ENCODE measurements at regions not wholly inside any gene's neighbourhood (a gene's known extent, or its start where the extent isn't known, plus 50 kb on each side); places are given as distances from the start of the nearest gene placed in this dataset.
A peak's percentile ranks its signal among the peaks of the same experiment; 100 is the strongest.

DNA sequence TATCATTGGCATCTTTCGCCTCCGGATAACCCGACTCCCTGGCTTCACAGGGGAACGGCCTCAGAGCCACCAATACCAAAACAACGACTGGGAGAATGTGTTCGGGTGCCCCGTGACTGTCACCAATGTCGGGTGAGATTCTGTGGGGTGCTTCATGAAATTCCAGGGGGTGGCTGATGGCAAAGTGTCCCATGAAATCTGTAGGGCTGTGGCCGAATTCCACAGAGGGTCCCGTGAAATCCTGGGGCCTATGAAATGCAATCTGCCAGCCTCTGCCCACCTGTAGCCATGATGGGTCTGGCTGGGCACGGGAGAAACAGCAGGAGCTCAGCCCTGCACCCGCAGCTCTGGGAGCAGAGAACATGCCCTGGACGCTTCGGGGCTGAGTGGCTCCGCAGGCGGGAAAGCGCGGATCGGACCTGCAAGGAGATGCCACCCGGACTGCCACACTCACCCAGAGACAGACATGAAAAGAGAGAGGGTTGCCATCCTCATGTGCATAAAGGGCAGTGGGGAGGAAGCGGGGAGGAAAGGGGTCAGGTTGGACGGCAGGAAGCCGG, 192.4 kb downstream of the OLFM1 start:
- no peak for DNase-seq
- Histone ChIP-seq H3K27ac (no peak overlapping the region), H3K4me1 (peaks cover 4 to 37% (median 23%) of the 10 kb centered on the region in 4 donors), H3K36me3 (no peaks in the 10 kb centered on the region), H3K9me3 (no peaks in the 10 kb centered on the region), H3K27me3 (peaks cover 0 to 75% (median 0%) of the 10 kb centered on the region in 3 donors), H3K4me3 (no peak overlapping the region)
- intact Hi-C loops (cut with DNase I; ENCODE audit: low total_unique reads): no loop called here
- WGBS, 5 donors: 85 to 96% (median 86%) methylated on average over 21 to 23 of the region's 23 CpGs
- TF ChIP-seq, protein P1, sequence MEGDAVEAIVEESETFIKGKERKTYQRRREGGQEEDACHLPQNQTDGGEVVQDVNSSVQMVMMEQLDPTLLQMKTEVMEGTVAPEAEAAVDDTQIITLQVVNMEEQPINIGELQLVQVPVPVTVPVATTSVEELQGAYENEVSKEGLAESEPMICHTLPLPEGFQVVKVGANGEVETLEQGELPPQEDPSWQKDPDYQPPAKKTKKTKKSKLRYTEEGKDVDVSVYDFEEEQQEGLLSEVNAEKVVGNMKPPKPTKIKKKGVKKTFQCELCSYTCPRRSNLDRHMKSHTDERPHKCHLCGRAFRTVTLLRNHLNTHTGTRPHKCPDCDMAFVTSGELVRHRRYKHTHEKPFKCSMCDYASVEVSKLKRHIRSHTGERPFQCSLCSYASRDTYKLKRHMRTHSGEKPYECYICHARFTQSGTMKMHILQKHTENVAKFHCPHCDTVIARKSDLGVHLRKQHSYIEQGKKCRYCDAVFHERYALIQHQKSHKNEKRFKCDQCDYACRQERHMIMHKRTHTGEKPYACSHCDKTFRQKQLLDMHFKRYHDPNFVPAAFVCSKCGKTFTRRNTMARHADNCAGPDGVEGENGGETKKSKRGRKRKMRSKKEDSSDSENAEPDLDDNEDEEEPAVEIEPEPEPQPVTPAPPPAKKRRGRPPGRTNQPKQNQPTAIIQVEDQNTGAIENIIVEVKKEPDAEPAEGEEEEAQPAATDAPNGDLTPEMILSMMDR (IDR thresholded peaks at IDR 0.05): no peak
- TF ChIP-seq POLR2AphosphoS5 (IDR thresholded peaks at IDR 0.05) (no peak), EP300 (IDR thresholded peaks at IDR 0.05) (no peak), POLR2A (IDR thresholded peaks at IDR 0.05) (no peak)

- Histone ChIP-seq H3K27me3 (peaks cover 0 to 68% (median 0%) of the 10 kb centered on the region in 3 donors), H3K4me1 (peaks cover 4 to 32% (median 18%) of the 10 kb centered on the region in 4 donors), H3K36me3 (no peaks in the 10 kb centered on the region), H3K4me3 (no peak overlapping the region), H3K27ac (no peak overlapping the region), H3K9me3 (no peaks in the 10 kb centered on the region)
- no peak for DNase-seq
- WGBS, 5 donors: 67 to 82% (median 72%) methylated on average over 12 of the region's 12 CpGs
- TF ChIP-seq, protein P1 (IDR thresholded peaks at IDR 0.05): no peak
- TF ChIP-seq EP300 (IDR thresholded peaks at IDR 0.05) (no peak), POLR2A (IDR thresholded peaks at IDR 0.05) (no peak), POLR2AphosphoS5 (IDR thresholded peaks at IDR 0.05) (no peak)
- intact Hi-C loops (cut with DNase I; ENCODE audit: low total_unique reads): no loop called here
Observed at GRCh38 chr9:135280666-135281065, 193.2 kb downstream of the OLFM1 start.

DNA sequence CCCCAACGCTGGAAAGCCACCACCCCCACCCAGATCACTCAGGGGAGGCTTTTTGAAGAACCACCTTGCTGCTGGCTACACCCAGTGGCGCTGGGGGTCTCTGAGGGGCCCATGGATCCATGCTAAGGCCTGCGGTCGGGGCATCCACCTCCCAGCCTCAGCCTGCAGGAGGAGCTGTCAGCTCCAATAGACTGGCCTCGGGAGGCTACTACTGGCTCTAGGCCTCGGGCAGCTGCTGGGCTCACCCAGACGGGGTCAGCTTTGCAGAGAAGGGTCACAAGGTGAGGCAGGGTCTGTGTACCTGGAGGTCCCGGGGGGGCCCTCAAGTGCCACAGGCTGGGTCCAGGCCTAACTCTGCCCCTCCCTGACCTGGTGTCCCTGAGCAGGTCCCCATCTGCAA, 193.7 kb downstream of the OLFM1 start:
- no peak overlapping the region for H3K27ac ChIP-seq
- intact Hi-C loops (cut with DNase I; ENCODE audit: low total_unique reads): no loop called here
- peaks cover 4 to 32% (median 16%) of the 10 kb centered on the region in 4 donors for H3K4me1 ChIP-seq
- TF ChIP-seq, protein P1 (IDR thresholded peaks at IDR 0.05): no peak
- TF ChIP-seq POLR2A (IDR thresholded peaks at IDR 0.05): no peak
- TF ChIP-seq POLR2AphosphoS5 (IDR thresholded peaks at IDR 0.05): no peak
- no peak for TF ChIP-seq EP300 (IDR thresholded peaks at IDR 0.05)
- H3K9me3 ChIP-seq: no peaks in the 10 kb centered on the region
- no peaks in the 10 kb centered on the region for H3K36me3 ChIP-seq
- H3K27me3 ChIP-seq: peaks cover 0 to 63% (median 0%) of the 10 kb centered on the region in 3 donors
- H3K4me3 ChIP-seq: no peak overlapping the region
- DNase-seq: no peak
- WGBS, 5 donors: 71 to 75% (median 73%) methylated on average over 4 to 8 of the region's 8 CpGs

GRCh38 chr9:135281791-135282737, 194.6 kb downstream of the OLFM1 start:
- intact Hi-C loops (cut with DNase I; ENCODE audit: low total_unique reads): no loop called here
- Histone ChIP-seq H3K4me1 (peaks cover 4 to 32% (median 16%) of the 10 kb centered on the region in 4 donors), H3K36me3 (no peaks in the 10 kb centered on the region), H3K4me3 (no peak overlapping the region), H3K27ac (peak overlapping the region in 1 of 5 donors; percentile 38), H3K9me3 (no peaks in the 10 kb centered on the region), H3K27me3 (peaks cover 0 to 54% (median 0%) of the 10 kb centered on the region in 3 donors)
- peak; percentile 89 to 92 for DNase-seq
- peak in 1 of 3 donors; percentile 34 for TF ChIP-seq POLR2AphosphoS5 (IDR thresholded peaks at IDR 0.05)
- TF ChIP-seq POLR2A (IDR thresholded peaks at IDR 0.05): no peak
- WGBS, 5 donors: 14 to 19% (median 17%) methylated on average over 23 to 24 of the region's 24 CpGs

Measured in stomach (tissue), 8 donors.